ENCODE measurements at regions not wholly inside any gene's neighbourhood (a gene's known extent, or its start where the extent isn't known, plus 50 kb on each side); places are given as distances from the start of the nearest gene placed in this dataset.
A peak's percentile ranks its signal among the peaks of the same experiment; 100 is the strongest.

- DNase-seq: no peak
These were observed 62.0 kb upstream of the NECTIN1 start for GRCh38 chr11:119791047-119791446.

- no peak for DNase-seq
These were observed 61.5 kb upstream of the NECTIN1 start for GRCh38 chr11:119790476-119790875.

- no peak for DNase-seq
These were observed 60.9 kb upstream of the NECTIN1 start for GRCh38 chr11:119789766-119790407.

- DNase-seq: no peak
These were observed 60.0 kb upstream of the NECTIN1 start for GRCh38 chr11:119788911-119789560.

GRCh38 chr11:119788096-119788883 is 59.3 kb upstream of the NECTIN1 start:
- DNase-seq: no peak

- no peak for DNase-seq
These were observed 58.1 kb upstream of the NECTIN1 start for GRCh38 chr11:119787074-119787461.

GRCh38 chr11:119786431-119787073 is 57.6 kb upstream of the NECTIN1 start:
- no peak for DNase-seq

GRCh38 chr11:119785131-119785530 is 56.1 kb upstream of the NECTIN1 start:
- no peak for DNase-seq

GRCh38 chr11:119784421-119784820 is 55.4 kb upstream of the NECTIN1 start:
- no peak for DNase-seq

GRCh38 chr11:119783466-119784400 is 54.7 kb upstream of the NECTIN1 start:
- DNase-seq: no peak

- no peak for DNase-seq
These were observed 53.7 kb upstream of the NECTIN1 start for GRCh38 chr11:119782739-119783072.

GRCh38 chr11:119782006-119782738 is 53.2 kb upstream of the NECTIN1 start:
- no peak for DNase-seq

- DNase-seq: peak; percentile 21
These were observed 51.4 kb upstream of the NECTIN1 start for GRCh38 chr11:119780222-119780953.

GRCh38 chr11:119779195-119780071 is 50.4 kb upstream of the NECTIN1 start:
- DNase-seq: no peak

All from hindlimb muscle (tissue), 1 donor.